Skeletal muscle tissue (tissue), 3 donors: ENCODE measurements at regions not wholly inside any gene's neighbourhood (a gene's known extent, or its start where the extent isn't known, plus 50 kb on each side); places are given as distances from the start of the nearest gene placed in this dataset.

Source experiments
- H3K27ac ChIP-seq: one replicate; pipeline ENCODE4 v1.7.0; 2013; ENCODE audit warnings: mild to moderate bottlenecking, low read depth, low read length, inconsistent platforms
- H3K27me3 ChIP-seq, 3 donors: one replicate each; pipeline ENCODE4 v1.7.0; 2013; ENCODE audit warnings: low read length in 3 of 3; ENCODE audit not compliant: control insufficient read depth in 3 of 3, insufficient read depth in 3 of 3
- H3K36me3 ChIP-seq, 3 donors: one replicate each; pipeline ENCODE4 v1.7.0; 2013; ENCODE audit warnings: low read length in 3 of 3; ENCODE audit not compliant: control insufficient read depth in 3 of 3, insufficient read depth in 3 of 3
- H3K4me1 ChIP-seq, 3 donors: one replicate each; pipeline ENCODE4 v1.7.0; 2013; ENCODE audit warnings: low read length in 3 of 3, mild to moderate bottlenecking in 3 of 3; ENCODE audit not compliant: control insufficient read depth in 3 of 3, insufficient read depth in 3 of 3
- H3K4me3 ChIP-seq, 3 donors: one replicate each; pipeline ENCODE4 v1.7.0; 2013; ENCODE audit warnings: low read length in 3 of 3
- H3K9ac ChIP-seq, 3 donors: one replicate each; pipeline ENCODE4 v1.7.0; 2013; ENCODE audit warnings: low read length in 3 of 3, mild to moderate bottlenecking in 3 of 3, moderate library complexity in 2 of 3, low read depth in 1 of 3
- H3K9me3 ChIP-seq, 3 donors: one replicate each; pipeline ENCODE4 v1.7.0; 2013; ENCODE audit warnings: low read length in 3 of 3; ENCODE audit not compliant: control insufficient read depth in 3 of 3
- donor health status: Osteomylitis.

DNA sequence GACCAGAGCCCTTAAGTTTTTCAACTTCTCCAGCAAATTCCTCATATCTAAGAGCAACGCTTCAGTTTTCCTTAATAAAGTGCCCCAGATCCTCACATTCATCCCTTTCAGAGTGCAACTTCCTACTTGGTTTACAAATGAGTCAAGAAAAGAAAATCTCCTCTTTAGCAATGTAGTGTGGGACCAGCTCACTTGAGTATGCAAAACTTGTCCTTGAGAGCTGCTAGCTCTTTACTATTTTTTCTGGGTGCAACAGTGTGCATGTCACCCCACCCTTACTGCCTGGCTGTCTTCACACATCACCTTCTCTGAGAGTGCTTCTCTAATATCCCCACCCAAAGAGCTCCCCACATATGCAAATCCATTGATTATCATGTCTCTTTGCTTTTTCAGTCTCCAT lies 203.1 kb upstream of the CAMK1G start:
- H3K36me3 ChIP-seq = no peaks in the 10 kb centered on the region
- H3K4me3 ChIP-seq = no peak overlapping the region
- no peaks in the 10 kb centered on the region for H3K9me3 ChIP-seq
- H3K9ac ChIP-seq = no peak overlapping the region
- H3K27me3 ChIP-seq = no peaks in the 10 kb centered on the region
- no peak overlapping the region for H3K27ac ChIP-seq
- H3K4me1 ChIP-seq = no peaks in the 10 kb centered on the region

DNA sequence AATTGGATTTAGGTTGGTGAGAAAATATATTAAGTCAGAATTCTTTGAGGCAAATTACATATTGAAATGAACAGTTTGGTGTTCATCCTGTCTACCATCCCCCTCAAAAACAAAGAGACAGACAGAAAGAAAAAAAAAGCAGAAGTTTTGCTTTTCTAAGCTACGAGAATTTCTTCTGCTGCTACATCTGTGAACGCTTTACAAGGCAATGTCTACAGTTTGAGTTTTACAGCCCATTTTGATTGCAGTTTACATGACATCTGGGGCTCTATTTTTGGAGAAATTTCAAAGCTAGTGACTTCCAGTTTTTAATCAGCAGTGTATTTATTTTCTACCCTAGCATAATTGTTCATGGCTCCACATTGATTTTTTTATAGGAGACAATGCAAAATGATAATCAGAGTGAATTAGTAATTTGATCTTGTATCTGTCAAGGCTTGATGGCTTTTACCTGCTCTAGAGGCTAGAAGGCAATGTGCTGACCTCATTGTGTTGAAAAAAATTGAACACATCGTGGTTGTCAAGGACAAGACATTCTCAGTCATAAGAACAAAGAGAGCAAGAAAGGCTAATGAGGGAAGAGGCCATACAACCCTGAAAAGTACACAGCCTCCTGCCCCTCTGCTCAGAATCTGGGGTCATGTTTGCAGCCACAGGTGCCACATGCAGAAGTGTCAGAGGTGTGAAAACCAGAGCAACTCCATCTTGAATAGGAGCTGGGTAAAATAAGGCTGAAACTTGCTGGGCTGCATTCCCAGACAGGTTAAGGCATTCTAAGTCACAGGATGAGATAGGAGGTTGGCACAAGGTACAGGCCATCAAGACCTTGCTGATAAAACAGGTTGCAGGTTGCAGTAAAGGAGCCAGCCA lies 201.0 kb upstream of the CAMK1G start:
- H3K36me3 ChIP-seq = no peaks in the 10 kb centered on the region
- H3K4me1 ChIP-seq = no peaks in the 10 kb centered on the region
- H3K27ac ChIP-seq = no peak overlapping the region
- no peak overlapping the region for H3K4me3 ChIP-seq
- no peaks in the 10 kb centered on the region for H3K9me3 ChIP-seq
- no peaks in the 10 kb centered on the region for H3K27me3 ChIP-seq
- no peak overlapping the region for H3K9ac ChIP-seq

DNA sequence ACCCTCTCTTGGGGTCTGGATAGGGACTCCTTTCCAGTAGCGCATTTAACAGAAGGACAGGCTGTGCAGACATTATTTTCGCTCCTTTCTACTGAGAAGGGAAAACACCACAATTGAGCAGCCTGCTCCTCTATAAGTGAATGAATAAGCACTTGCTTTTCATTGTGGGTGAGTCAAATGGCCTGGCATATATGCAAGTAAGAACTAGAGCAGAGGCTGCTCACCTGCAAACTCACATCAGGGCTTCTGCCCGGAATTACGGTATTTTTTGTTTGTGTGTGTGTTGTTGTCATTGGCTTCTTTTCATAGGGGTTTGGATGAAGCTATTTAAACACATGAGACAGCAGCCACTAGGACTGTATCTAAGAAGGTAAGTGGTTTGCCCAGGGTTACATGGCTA lies 200.1 kb upstream of the CAMK1G start:
- Histone ChIP-seq H3K9ac (no peak overlapping the region), H3K4me1 (no peaks in the 10 kb centered on the region), H3K36me3 (no peaks in the 10 kb centered on the region), H3K27me3 (no peaks in the 10 kb centered on the region), H3K4me3 (no peak overlapping the region), H3K9me3 (no peaks in the 10 kb centered on the region), H3K27ac (no peak overlapping the region)

DNA sequence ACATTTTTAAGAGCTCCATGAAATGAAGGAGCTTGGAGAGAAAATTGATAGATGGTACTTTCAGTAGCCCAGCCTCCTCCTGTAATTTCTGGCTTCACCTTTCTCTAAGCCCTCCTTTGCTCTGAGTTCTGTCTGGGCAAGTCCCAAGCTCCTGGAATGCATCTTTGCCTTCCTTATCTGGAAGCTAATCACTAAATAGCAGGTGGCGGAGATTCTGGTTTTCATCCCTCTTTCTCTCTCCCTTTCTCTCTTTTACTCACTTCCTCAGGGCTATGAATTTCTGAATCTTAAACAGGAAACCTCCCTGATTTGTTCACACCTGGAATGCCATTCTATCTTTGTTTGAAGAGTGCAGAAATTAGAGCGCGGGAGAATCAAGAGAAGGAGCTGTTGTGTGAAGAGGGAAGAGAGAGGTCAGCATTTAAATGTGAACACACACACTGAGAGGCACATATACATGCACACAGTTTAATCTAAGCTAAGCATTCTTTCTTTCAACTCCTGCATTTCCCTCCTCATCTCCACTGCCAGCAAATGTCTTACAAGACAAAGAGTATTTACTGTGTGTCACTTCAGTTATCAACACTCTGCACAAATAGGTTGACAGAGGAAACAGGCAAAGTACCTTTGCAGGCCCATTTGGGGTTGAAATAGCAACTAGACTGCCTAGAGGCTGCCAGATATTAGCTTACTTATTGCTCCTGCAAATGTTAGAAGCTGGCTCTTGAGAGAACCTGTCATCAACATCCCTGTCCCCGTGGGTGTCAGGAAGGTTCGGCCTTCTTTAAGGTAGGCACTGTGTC lies 199.4 kb upstream of the CAMK1G start:
- H3K27me3 ChIP-seq = no peaks in the 10 kb centered on the region
- no peak overlapping the region for H3K9ac ChIP-seq
- no peak overlapping the region for H3K27ac ChIP-seq
- no peaks in the 10 kb centered on the region for H3K9me3 ChIP-seq
- no peak overlapping the region for H3K4me3 ChIP-seq
- H3K36me3 ChIP-seq = no peaks in the 10 kb centered on the region
- no peaks in the 10 kb centered on the region for H3K4me1 ChIP-seq

DNA sequence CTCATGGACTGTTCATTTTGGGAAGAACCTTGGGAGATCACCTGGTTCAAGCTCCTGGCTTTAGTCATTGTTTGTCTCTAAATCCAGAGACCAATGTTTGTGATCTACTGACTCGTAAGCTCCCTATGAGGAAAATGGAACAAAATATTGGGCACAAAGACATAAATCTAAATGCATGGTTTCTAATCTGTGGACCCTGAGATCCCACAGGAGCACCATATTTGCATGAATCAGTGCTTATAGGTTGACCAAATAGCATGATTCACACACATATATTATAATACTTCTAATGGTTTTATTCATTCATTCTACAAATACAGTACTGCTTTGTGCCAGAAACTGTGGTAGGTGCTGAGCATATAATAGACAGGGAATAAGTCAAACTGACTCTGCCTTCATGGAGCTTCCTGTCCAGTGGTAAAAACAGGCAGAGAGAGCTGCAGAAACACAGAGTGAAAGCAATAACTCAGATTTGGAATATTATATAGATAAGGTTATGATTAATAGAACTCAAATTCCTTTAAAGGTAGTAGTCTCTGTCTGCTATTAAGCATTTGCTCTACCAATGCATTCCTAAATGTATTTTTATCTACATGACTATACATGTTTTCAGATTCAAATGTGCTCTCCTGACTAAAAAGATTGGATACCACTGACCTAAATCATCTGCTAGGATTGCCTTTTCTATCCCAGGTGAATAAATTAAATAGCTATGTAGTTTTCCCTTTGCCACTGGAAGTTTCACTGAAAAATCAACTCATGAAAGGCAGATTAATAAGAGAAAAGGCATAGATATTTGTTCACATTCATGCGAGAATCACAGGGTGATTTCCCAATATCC lies 198.6 kb upstream of the CAMK1G start:
- H3K36me3 ChIP-seq = no peaks in the 10 kb centered on the region
- H3K27ac ChIP-seq = no peak overlapping the region
- no peaks in the 10 kb centered on the region for H3K9me3 ChIP-seq
- H3K4me3 ChIP-seq = no peak overlapping the region
- no peak overlapping the region for H3K9ac ChIP-seq
- no peaks in the 10 kb centered on the region for H3K4me1 ChIP-seq
- H3K27me3 ChIP-seq = no peaks in the 10 kb centered on the region

DNA sequence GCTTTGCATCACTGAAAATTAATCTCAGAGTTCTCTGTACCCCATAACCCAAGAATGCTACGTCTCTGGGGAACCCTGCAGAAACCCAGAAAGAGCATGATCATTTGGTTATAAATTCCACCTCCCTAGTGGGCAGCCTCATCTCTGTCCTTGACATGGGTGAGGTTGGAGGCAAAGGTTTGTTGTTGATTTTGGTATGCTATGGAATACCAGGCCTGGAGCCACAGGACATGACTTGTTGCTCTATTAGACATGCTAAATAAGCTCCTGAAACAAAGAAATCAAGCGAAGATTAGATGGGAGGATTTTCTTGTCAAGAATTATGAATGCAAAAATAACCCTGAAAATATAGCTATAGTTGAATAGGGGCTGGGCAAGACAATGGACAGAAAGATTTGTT lies 197.4 kb upstream of the CAMK1G start:
- no peaks in the 10 kb centered on the region for H3K4me1 ChIP-seq
- H3K27ac ChIP-seq = no peak overlapping the region
- no peaks in the 10 kb centered on the region for H3K36me3 ChIP-seq
- H3K9ac ChIP-seq = no peak overlapping the region
- H3K27me3 ChIP-seq = no peaks in the 10 kb centered on the region
- H3K4me3 ChIP-seq = no peak overlapping the region
- H3K9me3 ChIP-seq = no peaks in the 10 kb centered on the region

DNA sequence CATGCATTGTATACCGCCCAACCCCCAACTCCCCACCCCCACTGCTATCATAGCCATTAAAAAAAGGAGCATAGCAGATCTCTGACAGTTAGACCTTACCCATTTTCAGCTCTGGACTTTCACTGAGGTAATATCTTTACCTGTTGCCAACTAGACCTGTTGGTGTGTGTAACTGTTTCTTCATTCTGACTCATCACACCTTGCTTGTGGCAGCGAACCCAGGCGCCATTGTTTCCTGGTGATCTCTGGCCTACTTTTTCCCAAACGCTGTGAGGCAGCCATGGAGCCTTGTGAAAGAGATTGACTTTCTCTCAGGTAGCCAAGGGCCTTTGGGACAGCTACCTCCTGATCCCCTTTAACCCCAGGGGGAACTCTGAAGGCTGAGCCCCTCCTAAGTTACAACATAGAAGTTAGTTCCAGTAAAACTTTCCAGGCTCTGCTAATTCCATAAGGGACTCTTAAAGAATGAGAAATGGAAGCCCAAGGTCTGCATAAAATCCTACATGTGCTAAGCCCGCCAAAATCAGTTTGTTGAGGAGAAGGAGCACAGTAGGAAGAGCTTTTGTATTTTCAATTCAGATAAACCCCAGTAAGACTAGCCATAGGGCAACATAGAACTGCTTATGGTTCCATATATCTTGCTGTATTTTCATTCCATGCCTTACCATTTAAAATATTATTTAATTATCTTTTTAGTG lies 196.1 kb upstream of the CAMK1G start:
- Histone ChIP-seq H3K27ac (no peak overlapping the region), H3K36me3 (no peaks in the 10 kb centered on the region), H3K9ac (no peak overlapping the region), H3K27me3 (no peaks in the 10 kb centered on the region), H3K4me3 (no peak overlapping the region), H3K4me1 (no peaks in the 10 kb centered on the region), H3K9me3 (no peaks in the 10 kb centered on the region)

DNA sequence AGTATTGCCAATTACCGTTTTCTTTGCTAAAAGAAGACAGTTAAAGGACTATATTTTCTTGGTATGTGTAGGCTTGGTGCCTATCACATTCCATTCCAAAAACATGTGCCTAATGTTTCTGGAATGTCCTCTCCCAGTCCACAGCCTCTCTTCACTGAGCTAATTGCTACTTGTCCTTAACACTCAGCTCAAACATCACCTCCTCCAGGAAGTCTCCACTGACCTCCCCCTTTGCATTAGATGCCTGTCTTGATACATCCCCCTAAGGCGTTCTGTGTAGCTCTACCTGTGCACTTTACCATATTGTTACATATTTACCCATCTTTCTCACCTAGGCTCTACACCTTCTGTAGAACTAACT lies 195.6 kb upstream of the CAMK1G start:
- no peak overlapping the region for H3K4me3 ChIP-seq
- H3K4me1 ChIP-seq = no peaks in the 10 kb centered on the region
- H3K36me3 ChIP-seq = no peaks in the 10 kb centered on the region
- H3K9ac ChIP-seq = no peak overlapping the region
- H3K9me3 ChIP-seq = no peaks in the 10 kb centered on the region
- H3K27me3 ChIP-seq = no peaks in the 10 kb centered on the region
- H3K27ac ChIP-seq = no peak overlapping the region

DNA sequence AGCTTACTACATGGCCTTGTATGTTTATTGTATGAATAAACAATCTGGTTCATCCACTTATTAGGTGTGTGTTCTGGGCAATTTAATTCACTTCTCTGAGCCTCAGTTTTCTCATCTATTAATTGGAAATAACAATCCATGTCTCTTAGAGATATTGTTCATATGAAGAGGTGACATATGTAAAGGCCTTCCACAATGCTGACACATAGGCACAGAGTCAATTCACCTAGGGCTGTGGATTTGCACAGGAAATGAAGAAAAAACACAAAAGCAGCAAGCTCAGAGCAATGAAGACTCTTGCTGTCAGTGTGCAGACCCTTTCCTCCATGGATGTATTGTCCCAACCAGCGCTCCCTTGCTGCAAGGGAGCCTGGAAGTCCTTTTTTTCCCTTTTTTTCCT lies 195.2 kb upstream of the CAMK1G start:
- no peak overlapping the region for H3K4me3 ChIP-seq
- no peak overlapping the region for H3K27ac ChIP-seq
- no peaks in the 10 kb centered on the region for H3K9me3 ChIP-seq
- H3K36me3 ChIP-seq = no peaks in the 10 kb centered on the region
- H3K4me1 ChIP-seq = no peaks in the 10 kb centered on the region
- no peaks in the 10 kb centered on the region for H3K27me3 ChIP-seq
- no peak overlapping the region for H3K9ac ChIP-seq
